ENCODE measurements at regions not wholly inside any gene's neighbourhood (a gene's known extent, or its start where the extent isn't known, plus 50 kb on each side); places are given as distances from the start of the nearest gene placed in this dataset.

DNA sequence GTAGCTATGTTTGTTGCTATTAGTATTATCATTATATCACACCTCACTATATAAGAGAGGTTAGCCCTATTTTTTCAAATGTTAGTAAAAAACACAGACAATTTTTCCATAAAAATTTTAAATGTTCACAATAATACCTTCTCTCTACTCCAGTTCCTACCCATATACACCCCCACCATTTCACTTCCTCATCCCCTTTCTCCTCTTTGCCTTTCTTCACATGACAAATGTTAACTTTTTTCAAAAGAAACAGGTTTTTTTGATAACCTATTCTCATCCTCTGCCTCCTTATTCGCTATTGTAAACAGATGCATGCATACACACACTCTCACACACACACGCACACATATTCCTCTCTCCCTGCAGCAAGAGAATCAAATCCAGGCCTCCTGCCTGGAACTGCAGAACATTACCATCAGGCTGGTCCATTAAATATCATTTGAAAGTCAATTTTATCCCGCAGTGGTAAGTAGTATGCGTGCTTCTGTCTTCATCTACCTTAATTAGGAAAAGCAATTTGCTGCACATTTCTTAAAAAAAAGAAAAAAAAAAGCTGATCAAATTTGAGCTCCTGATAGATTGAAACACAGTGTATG, 55.5 kb downstream of the MID1IP1 start:
- Histone ChIP-seq H3K4me1 (ENCODE audit: control insufficient read depth, insufficient read depth, low read length) (no peaks in the 10 kb centered on the region), H3K9ac (ENCODE audit: low read length in 2 of 2) (no peak overlapping the region), H3K36me3 (ENCODE audit: control insufficient read depth in 2 of 2, insufficient read depth in 2 of 2, low read length in 2 of 2) (no peaks in the 10 kb centered on the region), H3K4me3 (ENCODE audit: low read length in 2 of 2) (no peak overlapping the region), H3K27me3 (ENCODE audit: control insufficient read depth in 1 of 2, insufficient read depth in 2 of 2, low read length in 2 of 2) (peaks cover 0 to 2% of the 10 kb centered on the region in 2 donors), H3K9me3 (ENCODE audit: control insufficient read depth in 2 of 2, low read length in 2 of 2) (no peaks in the 10 kb centered on the region), H3K27ac (ENCODE audit: low read length) (no peak overlapping the region)

DNA sequence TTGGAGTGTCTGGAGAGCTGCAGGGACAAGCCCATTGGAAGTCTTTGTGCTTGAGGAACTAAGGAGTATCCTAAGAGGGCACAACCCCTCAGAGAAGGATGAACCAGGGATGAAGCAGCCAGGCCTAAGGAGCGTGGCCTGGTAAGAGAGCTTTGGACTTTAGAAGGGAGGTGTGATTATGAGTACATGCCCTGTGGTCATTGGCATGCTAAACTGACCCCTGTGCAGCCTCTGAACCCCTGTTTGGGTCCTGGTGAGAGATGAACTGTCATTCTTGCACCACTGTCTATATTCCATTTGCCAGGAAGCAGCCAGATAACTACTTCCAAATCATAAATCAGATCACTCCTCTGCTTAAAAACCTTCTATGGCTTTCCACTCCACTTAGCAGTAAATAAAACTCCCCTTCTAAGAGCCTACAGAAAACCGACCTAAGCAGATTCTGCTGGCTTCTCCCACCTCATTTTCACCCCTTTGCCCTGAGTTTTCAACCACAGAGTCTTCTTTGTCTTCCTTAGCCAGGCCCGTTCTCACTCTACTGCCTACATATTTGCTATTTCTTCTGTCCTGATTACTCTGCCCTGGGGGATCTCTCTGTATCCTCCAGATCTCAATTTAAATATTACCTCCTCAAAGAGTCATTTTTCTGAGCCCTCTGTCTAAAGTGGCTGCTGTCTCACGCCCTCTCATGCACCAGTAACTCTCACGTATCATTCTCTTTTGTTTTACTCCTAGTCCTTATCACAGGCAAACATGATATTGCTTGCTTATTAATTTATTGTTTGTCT, 56.7 kb downstream of the MID1IP1 start:
- Histone ChIP-seq H3K4me1 (ENCODE audit: control insufficient read depth, insufficient read depth, low read length) (no peaks in the 10 kb centered on the region), H3K27ac (ENCODE audit: low read length) (no peak overlapping the region), H3K4me3 (ENCODE audit: low read length in 2 of 2) (no peak overlapping the region)

DNA sequence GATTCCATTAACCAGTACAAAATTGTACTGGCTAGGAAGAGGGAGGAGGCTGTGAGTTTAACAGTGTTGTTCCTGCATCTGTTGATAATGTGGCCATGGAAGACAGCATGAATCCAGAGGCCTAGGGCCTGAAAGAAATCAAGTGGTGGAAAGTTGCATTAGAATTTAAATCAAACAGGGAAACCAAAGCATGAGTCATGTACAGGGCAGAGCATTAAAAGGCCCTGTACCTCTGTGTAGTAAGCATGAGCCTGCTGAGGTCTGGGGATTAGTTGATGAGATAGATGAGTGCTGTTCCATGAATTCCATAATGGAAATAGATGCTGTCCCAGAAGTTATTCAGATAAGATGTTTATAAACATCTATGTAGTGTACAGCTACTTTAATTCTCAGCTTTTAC, 58.3 kb downstream of the MID1IP1 start:
- no peak overlapping the region for H3K9ac ChIP-seq (ENCODE audit: low read length in 2 of 2)
- H3K4me3 ChIP-seq (ENCODE audit: low read length in 2 of 2): no peak overlapping the region
- H3K27ac ChIP-seq (ENCODE audit: low read length): no peak overlapping the region
- H3K36me3 ChIP-seq (ENCODE audit: control insufficient read depth in 2 of 2, insufficient read depth in 2 of 2, low read length in 2 of 2): no peaks in the 10 kb centered on the region
- peaks cover 0 to 2% of the 10 kb centered on the region in 2 donors for H3K27me3 ChIP-seq (ENCODE audit: control insufficient read depth in 1 of 2, insufficient read depth in 2 of 2, low read length in 2 of 2)
- H3K9me3 ChIP-seq (ENCODE audit: control insufficient read depth in 2 of 2, low read length in 2 of 2): no peaks in the 10 kb centered on the region
- no peaks in the 10 kb centered on the region for H3K4me1 ChIP-seq (ENCODE audit: control insufficient read depth, insufficient read depth, low read length)

More for the DNA sequence above, 56.7 kb downstream of the MID1IP1 start:
- Histone ChIP-seq H3K9ac (ENCODE audit: low read length in 2 of 2) (no peak overlapping the region), H3K36me3 (ENCODE audit: control insufficient read depth in 2 of 2, insufficient read depth in 2 of 2, low read length in 2 of 2) (no peaks in the 10 kb centered on the region), H3K27me3 (ENCODE audit: control insufficient read depth in 1 of 2, insufficient read depth in 2 of 2, low read length in 2 of 2) (peaks cover 0 to 2% of the 10 kb centered on the region in 2 donors), H3K9me3 (ENCODE audit: control insufficient read depth in 2 of 2, low read length in 2 of 2) (no peaks in the 10 kb centered on the region)

DNA sequence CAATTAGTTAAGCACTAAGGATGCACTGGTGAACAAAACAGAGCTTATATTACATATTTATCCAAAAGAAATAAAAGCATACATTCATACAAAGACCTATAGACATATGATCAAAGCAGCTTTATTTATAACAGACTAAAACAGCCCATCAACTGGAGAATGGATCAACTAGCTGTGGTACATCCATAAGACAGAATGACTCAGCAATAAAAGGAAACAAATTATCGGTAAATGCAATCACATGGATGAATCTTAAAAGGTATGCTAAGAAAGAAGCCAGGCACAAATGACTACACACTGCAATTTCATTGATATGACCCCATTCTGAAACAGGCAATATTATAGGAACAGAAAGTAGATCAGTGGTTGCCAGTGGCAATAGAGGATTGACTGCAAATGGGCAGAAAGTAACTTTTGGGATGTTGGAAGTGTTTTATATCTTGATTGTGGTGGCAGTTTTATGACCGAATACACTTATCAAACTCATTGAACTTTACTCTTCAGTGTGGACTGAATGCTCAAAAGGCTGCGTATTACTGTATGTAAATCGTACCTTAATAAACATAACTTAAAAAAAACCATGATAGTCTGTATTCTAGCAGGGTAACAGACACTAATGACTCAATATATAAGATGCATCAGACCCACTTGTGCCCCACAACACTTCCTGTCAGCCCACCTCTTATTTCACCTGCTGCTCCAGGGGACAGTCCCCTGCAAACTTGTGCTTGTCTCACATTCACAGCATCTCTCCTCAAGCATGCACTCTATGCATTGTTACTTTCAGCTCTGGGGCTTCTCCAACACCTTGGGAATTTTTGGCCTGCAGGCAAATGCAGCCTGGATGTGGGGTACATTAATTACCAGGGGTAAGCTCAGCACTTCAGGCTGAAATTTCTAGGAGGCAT, 59.1 kb downstream of the MID1IP1 start:
- H3K27me3 ChIP-seq (ENCODE audit: control insufficient read depth in 1 of 2, insufficient read depth in 2 of 2, low read length in 2 of 2): peaks cover 0 to 5% of the 10 kb centered on the region in 2 donors
- H3K36me3 ChIP-seq (ENCODE audit: control insufficient read depth in 2 of 2, insufficient read depth in 2 of 2, low read length in 2 of 2): no peaks in the 10 kb centered on the region
- no peak overlapping the region for H3K4me3 ChIP-seq (ENCODE audit: low read length in 2 of 2)
- H3K9me3 ChIP-seq (ENCODE audit: control insufficient read depth in 2 of 2, low read length in 2 of 2): no peaks in the 10 kb centered on the region
- H3K4me1 ChIP-seq (ENCODE audit: control insufficient read depth, insufficient read depth, low read length): no peaks in the 10 kb centered on the region
- no peak overlapping the region for H3K27ac ChIP-seq (ENCODE audit: low read length)
- no peak overlapping the region for H3K9ac ChIP-seq (ENCODE audit: low read length in 2 of 2)

DNA sequence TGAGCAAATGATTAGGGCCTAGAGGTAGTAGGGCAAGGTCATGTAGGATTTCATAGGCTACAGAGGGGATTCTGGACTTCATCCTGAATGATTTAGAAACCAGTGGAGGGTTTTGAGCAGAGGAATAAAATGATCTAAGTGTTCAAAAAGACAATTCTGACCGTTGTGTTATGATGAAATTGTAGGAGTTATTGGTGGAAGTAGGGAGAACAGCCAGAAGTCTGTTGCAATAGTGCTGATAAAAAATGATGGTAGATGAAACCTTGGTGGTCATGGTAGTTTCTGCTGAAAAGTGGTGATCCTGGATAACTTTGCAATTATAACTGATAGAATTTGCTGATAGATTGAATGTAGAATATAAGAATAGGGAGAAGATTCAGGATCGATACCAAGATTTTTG, 60.2 kb downstream of the MID1IP1 start:
- Histone ChIP-seq H3K4me3 (ENCODE audit: low read length in 2 of 2) (no peak overlapping the region), H3K9me3 (ENCODE audit: control insufficient read depth in 2 of 2, low read length in 2 of 2) (no peaks in the 10 kb centered on the region), H3K36me3 (ENCODE audit: control insufficient read depth in 2 of 2, insufficient read depth in 2 of 2, low read length in 2 of 2) (no peaks in the 10 kb centered on the region), H3K27ac (ENCODE audit: low read length) (no peak overlapping the region), H3K27me3 (ENCODE audit: control insufficient read depth in 1 of 2, insufficient read depth in 2 of 2, low read length in 2 of 2) (peaks cover 0 to 7% of the 10 kb centered on the region in 2 donors), H3K4me1 (ENCODE audit: control insufficient read depth, insufficient read depth, low read length) (no peaks in the 10 kb centered on the region), H3K9ac (ENCODE audit: low read length in 2 of 2) (no peak overlapping the region)

DNA sequence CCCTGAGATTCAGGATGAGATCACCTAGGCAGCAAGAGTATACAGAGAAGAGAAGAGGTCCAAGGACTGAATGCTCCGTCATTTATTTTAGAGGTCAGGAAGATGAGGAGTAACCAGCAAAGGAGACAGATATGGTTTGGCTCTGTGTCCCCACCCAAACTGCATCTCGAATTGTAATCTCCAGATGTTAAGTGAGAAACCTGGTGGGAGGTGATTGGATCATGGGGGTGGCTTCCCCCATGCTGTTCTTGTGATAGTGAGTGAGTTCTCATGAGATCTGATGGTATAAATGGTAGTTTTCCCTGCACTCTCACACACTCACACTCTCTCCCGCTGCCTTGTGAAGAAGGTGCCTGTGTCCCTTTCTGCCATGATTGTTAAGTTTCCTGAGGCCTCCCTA, 60.8 kb downstream of the MID1IP1 start:
- H3K4me3 ChIP-seq (ENCODE audit: low read length in 2 of 2): no peak overlapping the region

DNA sequence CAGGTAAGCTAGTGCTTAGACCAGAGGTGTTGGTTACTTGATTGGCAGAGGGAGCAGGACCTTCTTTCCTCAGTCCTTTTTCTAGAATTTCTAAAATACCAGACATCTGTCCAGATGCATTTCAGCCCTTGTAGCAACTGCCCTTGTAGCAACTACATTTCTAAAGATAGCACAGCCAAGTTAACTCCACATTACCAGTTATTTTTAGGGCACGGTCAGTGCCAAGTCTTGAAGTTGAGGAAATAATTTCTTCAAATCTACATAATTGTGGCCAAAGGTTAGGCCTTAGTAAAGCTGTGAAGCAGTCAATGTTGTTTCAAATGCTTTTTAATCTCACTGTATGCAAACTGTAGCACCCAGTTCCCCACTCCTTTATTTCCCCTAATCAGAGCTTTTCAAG, 62.9 kb downstream of the MID1IP1 start:
- Histone ChIP-seq H3K36me3 (ENCODE audit: control insufficient read depth in 2 of 2, insufficient read depth in 2 of 2, low read length in 2 of 2) (no peaks in the 10 kb centered on the region), H3K4me1 (ENCODE audit: control insufficient read depth, insufficient read depth, low read length) (no peaks in the 10 kb centered on the region), H3K4me3 (ENCODE audit: low read length in 2 of 2) (no peak overlapping the region), H3K27me3 (ENCODE audit: control insufficient read depth in 1 of 2, insufficient read depth in 2 of 2, low read length in 2 of 2) (peaks cover 0 to 5% of the 10 kb centered on the region in 2 donors), H3K27ac (ENCODE audit: low read length) (no peak overlapping the region), H3K9ac (ENCODE audit: low read length in 2 of 2) (no peak overlapping the region), H3K9me3 (ENCODE audit: control insufficient read depth in 2 of 2, low read length in 2 of 2) (no peaks in the 10 kb centered on the region)

More for the DNA sequence above, 60.8 kb downstream of the MID1IP1 start:
- Histone ChIP-seq H3K4me1 (ENCODE audit: control insufficient read depth, insufficient read depth, low read length) (no peaks in the 10 kb centered on the region), H3K36me3 (ENCODE audit: control insufficient read depth in 2 of 2, insufficient read depth in 2 of 2, low read length in 2 of 2) (no peaks in the 10 kb centered on the region), H3K27ac (ENCODE audit: low read length) (no peak overlapping the region), H3K9me3 (ENCODE audit: control insufficient read depth in 2 of 2, low read length in 2 of 2) (no peaks in the 10 kb centered on the region), H3K9ac (ENCODE audit: low read length in 2 of 2) (no peak overlapping the region), H3K27me3 (ENCODE audit: control insufficient read depth in 1 of 2, insufficient read depth in 2 of 2, low read length in 2 of 2) (peaks cover 0 to 7% of the 10 kb centered on the region in 2 donors)

DNA sequence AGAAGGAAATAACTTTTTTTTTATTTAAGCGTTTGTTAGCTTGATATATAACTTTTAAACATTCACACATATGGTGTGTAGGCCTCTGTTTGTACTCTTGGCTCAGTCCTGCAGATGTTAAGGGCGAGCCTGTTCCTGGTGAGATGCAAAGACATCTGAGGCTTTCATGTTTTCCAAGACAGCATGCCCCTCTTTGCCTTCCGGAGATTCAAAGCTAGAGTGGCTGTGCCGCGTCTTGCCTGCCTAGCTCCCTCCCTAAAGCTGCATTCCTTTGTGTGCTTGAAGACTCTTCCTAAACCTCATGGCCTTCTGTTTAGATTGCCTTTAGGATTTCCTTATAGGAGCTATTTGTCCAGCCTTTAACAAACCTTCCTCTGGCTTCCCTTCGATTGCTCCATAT, 67.1 kb downstream of the MID1IP1 start:
- no peaks in the 10 kb centered on the region for H3K4me1 ChIP-seq (ENCODE audit: control insufficient read depth, insufficient read depth, low read length)
- no peak overlapping the region for H3K9ac ChIP-seq (ENCODE audit: low read length in 2 of 2)
- H3K27me3 ChIP-seq (ENCODE audit: control insufficient read depth in 1 of 2, insufficient read depth in 2 of 2, low read length in 2 of 2): peaks cover 0 to 5% of the 10 kb centered on the region in 2 donors
- H3K4me3 ChIP-seq (ENCODE audit: low read length in 2 of 2): no peak overlapping the region
- no peak overlapping the region for H3K27ac ChIP-seq (ENCODE audit: low read length)
- H3K9me3 ChIP-seq (ENCODE audit: control insufficient read depth in 2 of 2, low read length in 2 of 2): peaks cover 0 to 2% of the 10 kb centered on the region in 2 donors
- no peaks in the 10 kb centered on the region for H3K36me3 ChIP-seq (ENCODE audit: control insufficient read depth in 2 of 2, insufficient read depth in 2 of 2, low read length in 2 of 2)

DNA sequence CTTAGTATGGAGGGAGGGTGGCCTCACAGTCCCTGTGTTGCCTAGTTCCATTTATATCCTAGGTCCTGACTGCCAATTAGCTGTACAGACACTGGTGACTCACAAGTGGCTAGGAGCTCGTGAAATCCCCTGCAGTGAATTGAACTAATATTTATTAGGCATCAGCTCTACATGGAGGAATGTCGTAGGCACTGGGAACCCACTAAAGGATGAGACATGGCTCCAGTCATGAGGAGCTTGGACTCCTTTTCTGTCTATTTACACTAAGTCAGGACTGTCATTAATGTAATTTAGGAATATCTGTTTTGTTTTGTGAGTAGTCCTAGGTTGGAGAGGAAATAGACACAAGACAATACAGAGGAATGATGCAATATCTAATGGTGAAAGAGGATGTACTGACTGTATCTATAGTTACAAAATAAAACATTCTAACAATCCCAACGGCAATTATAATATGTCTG, 67.7 kb downstream of the MID1IP1 start:
- peaks cover 0 to 2% of the 10 kb centered on the region in 2 donors for H3K9me3 ChIP-seq (ENCODE audit: control insufficient read depth in 2 of 2, low read length in 2 of 2)
- no peak overlapping the region for H3K27ac ChIP-seq (ENCODE audit: low read length)

DNA sequence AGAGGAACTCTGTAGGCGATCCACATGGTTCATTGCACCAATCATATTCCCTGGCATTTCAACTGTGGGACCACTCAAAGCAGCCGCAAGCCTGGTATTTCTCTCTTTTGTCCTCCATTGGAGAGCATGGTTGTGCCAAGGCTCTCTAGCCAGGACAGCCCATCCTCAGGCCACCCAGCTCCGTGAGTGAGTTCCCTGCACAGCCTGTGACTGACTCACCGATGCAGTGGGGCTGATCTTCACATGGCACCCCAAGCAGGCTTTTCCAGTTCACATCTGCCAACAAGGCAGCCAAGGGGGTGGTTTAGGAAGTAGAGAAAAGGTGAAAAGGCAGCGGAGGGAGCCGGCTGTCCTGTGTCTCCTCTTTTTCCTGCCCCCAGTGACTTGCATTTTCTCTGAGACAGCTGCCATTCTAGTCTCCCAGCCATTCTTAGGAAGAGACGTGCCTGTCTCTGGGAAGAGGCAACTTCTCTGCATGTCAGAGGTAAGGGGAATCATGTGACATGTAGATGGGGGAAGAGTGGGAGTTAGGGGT, 69.2 kb downstream of the MID1IP1 start:
- H3K4me3 ChIP-seq (ENCODE audit: low read length in 2 of 2): no peak overlapping the region
- H3K36me3 ChIP-seq (ENCODE audit: control insufficient read depth in 2 of 2, insufficient read depth in 2 of 2, low read length in 2 of 2): no peaks in the 10 kb centered on the region
- no peak overlapping the region for H3K9ac ChIP-seq (ENCODE audit: low read length in 2 of 2)
- H3K27me3 ChIP-seq (ENCODE audit: control insufficient read depth in 1 of 2, insufficient read depth in 2 of 2, low read length in 2 of 2): peaks cover 0 to under 1% of the 10 kb centered on the region in 2 donors
- no peak overlapping the region for H3K27ac ChIP-seq (ENCODE audit: low read length)
- peaks cover 0 to 2% of the 10 kb centered on the region in 2 donors for H3K9me3 ChIP-seq (ENCODE audit: control insufficient read depth in 2 of 2, low read length in 2 of 2)
- no peaks in the 10 kb centered on the region for H3K4me1 ChIP-seq (ENCODE audit: control insufficient read depth, insufficient read depth, low read length)

More for the DNA sequence above, 67.7 kb downstream of the MID1IP1 start:
- Histone ChIP-seq H3K4me3 (ENCODE audit: low read length in 2 of 2) (no peak overlapping the region), H3K4me1 (ENCODE audit: control insufficient read depth, insufficient read depth, low read length) (no peaks in the 10 kb centered on the region), H3K36me3 (ENCODE audit: control insufficient read depth in 2 of 2, insufficient read depth in 2 of 2, low read length in 2 of 2) (no peaks in the 10 kb centered on the region), H3K27me3 (ENCODE audit: control insufficient read depth in 1 of 2, insufficient read depth in 2 of 2, low read length in 2 of 2) (peaks cover 0 to 5% of the 10 kb centered on the region in 2 donors), H3K9ac (ENCODE audit: low read length in 2 of 2) (no peak overlapping the region)
